K562 (cell line): ENCODE measurements at regions not wholly inside any gene's neighbourhood (a gene's known extent, or its start where the extent isn't known, plus 50 kb on each side); places are given as distances from the start of the nearest gene placed in this dataset.

ENCODE experiments used
- ATAC-seq: fragments of 200-7000 bp; cut with Tn5 transposase; 3 replicates; pipeline ENCODE4 v1.9.1; 2020; ENCODE audit warnings: moderate library complexity
- BruUV-seq: library from RNA; stranded (reverse); fragments of 400-500 nt; replicated peaks from 2 replicates; lab custom pipeline; 2021; lab: Mats Ljungman, UMichigan
- CTCF ChIA-PET: fragments of 300-600 bp; formaldehyde crosslinking; extraction: SDS; loops from one replicate; lab custom pipeline; 2021; ENCODE audit warnings: low intra/inter-chr PET ratio; lab: Yijun Ruan, JAX
- POLR2A ChIA-PET: fragments of 300-600, 350-650 bp; sonication (Branson Sonifier 250); formaldehyde crosslinking; extraction: SDS; loops from one replicate; lab custom pipeline; 2021; ENCODE audit warnings: antibody characterized with exemption, inconsistent platforms; lab: Yijun Ruan, JAX
- DNase-seq, 4 experiments: peaks; one replicate each; pipeline versions ENCODE4 v3.0.0 to v3.0.0-alpha.2; 2011 to 2018; ENCODE audit warnings: low spot score in 3 of 4, mixed read lengths in 3 of 4; ENCODE audit errors: extremely low read depth in 1 of 4
- FAIRE-seq: peaks from 2 replicates; lab custom pipeline; 2011; peaks lifted over from hg19 to GRCh38; lab: Jason Lieb, UNC
- H2AFZ ChIP-seq: 2 replicates; pipeline ENCODE4 v1.6.0; 2011; ENCODE audit warnings: low read depth, low read length, control low read depth, inconsistent platforms
- H3K27ac ChIP-seq: fragments of 200-600 bp; 3 replicates; pipeline ENCODE4 v1.8.0; 2011; ENCODE audit warnings: low read depth, mild to moderate bottlenecking, control low read depth, inconsistent platforms, low read length, moderate library complexity, mixed read lengths; ENCODE audit errors: extremely low read depth
- H3K27me3 ChIP-seq, 2 experiments: fragments of 300-600 bp in 1 of 2; 2 replicates in 1 of 2; 3 replicates in 1 of 2; pipeline versions ENCODE4 v1.6.0 to v1.8.0; 2011; ENCODE audit warnings: inconsistent platforms in 2 of 2, low read length in 2 of 2, mild to moderate bottlenecking in 1 of 2, mixed read lengths in 1 of 2, moderate library complexity in 1 of 2; ENCODE audit not compliant: control insufficient read depth in 2 of 2, insufficient read depth in 2 of 2
- H3K36me3 ChIP-seq: fragments of 300-600 bp; 3 replicates; pipeline ENCODE4 v1.8.0; 2011; ENCODE audit warnings: mild to moderate bottlenecking, low read length, inconsistent platforms; ENCODE audit not compliant: control insufficient read depth, insufficient read depth
- H3K4me1 ChIP-seq, 2 experiments: fragments of 200-600 bp in 1 of 2; replicated peaks in 1 of 2; 2 replicates in 1 of 2; 3 replicates in 1 of 2; pipeline versions ENCODE4 v1.5.1 to v1.8.0; 2011; ENCODE audit warnings: inconsistent platforms in 2 of 2, low read length in 2 of 2, mild to moderate bottlenecking in 1 of 2, mixed read lengths in 1 of 2, moderate library complexity in 1 of 2; ENCODE audit not compliant: control insufficient read depth in 2 of 2, insufficient read depth in 2 of 2
- H3K4me2 ChIP-seq: 2 replicates; pipeline ENCODE4 v1.6.1; 2011; ENCODE audit warnings: low read length, control low read depth, inconsistent platforms, mixed read lengths; ENCODE audit not compliant: insufficient read depth
- H3K4me3 ChIP-seq: fragments of 200-600 bp; sonication (generic), shearing (Covaris generic); 2 replicates; pipeline ENCODE4 v1.5.1; 2016; ENCODE audit warnings: control low read depth, inconsistent platforms
- H3K79me2 ChIP-seq: fragments of 200-600 bp; 3 replicates; pipeline ENCODE4 v1.8.0; 2011; ENCODE audit warnings: low read length, inconsistent platforms; ENCODE audit not compliant: control insufficient read depth, insufficient read depth
- H3K9ac ChIP-seq, 2 experiments: 2 replicates each; pipeline versions ENCODE4 v1.6.0 to v1.6.1; 2011; ENCODE audit warnings: low read depth in 2 of 2, low read length in 2 of 2, control low read depth in 1 of 2, inconsistent platforms in 1 of 2, mild to moderate bottlenecking in 1 of 2, mixed read lengths in 1 of 2; ENCODE audit not compliant: insufficient read depth in 1 of 2
- H3K9me1 ChIP-seq: one replicate; pipeline ENCODE4 v1.6.0; 2011; ENCODE audit warnings: inconsistent platforms, mild to moderate bottlenecking, low read length, moderate library complexity; ENCODE audit not compliant: control insufficient read depth, insufficient read depth
- H3K9me3 ChIP-seq: replicated peaks from 2 replicates; pipeline ENCODE4 v1.5.1; 2011; ENCODE audit warnings: low read depth, low read length, inconsistent platforms; ENCODE audit not compliant: control insufficient read depth, insufficient read depth
- H4K20me1 ChIP-seq: replicated peaks from 2 replicates; pipeline ENCODE4 v1.6.1; 2011; ENCODE audit warnings: low read length, inconsistent platforms, mixed read lengths; ENCODE audit not compliant: control insufficient read depth, insufficient read depth
- GTF2A2 ChIP-seq: IDR thresholded peaks from 2 replicates; pipeline ENCODE4 v1.6.1; 2016; ENCODE audit warnings: mild to moderate bottlenecking, missing genetic modification characterization, missing compliant biosample characterization
- KLF13 ChIP-seq: fragments of 450-650 bp; IDR thresholded peaks from 2 replicates; pipeline ENCODE4 v1.6.1; 2016; ENCODE audit warnings: missing genetic modification characterization, low read depth, mild to moderate bottlenecking, missing compliant biosample characterization, moderate library complexity, borderline replicate concordance
- MECOM ChIP-seq: fragments of 250-450 bp; sonication (Bioruptor Pico); IDR thresholded peaks from 2 replicates; pipeline ENCODE4 v1.8.0; 2022; ENCODE audit warnings: inconsistent platforms
- STAG1 ChIP-seq: sonication (generic); formaldehyde crosslinking; IDR thresholded peaks from 2 replicates; pipeline ENCODE4 v1.5.0; 2020; ENCODE audit warnings: missing genetic modification reagents, borderline replicate concordance
- ZC3H4 ChIP-seq: sonication (generic); formaldehyde crosslinking; IDR thresholded peaks from 2 replicates; pipeline ENCODE4 v1.9.0; 2021; ENCODE audit warnings: missing genetic modification reagents, borderline replicate concordance
- ZNF707 ChIP-seq: fragments of 250-450 bp; sonication (Bioruptor Pico); conservative IDR thresholded peaks from 2 replicates; pipeline ENCODE4 v1.8.0; 2022; ENCODE audit warnings: inconsistent platforms, mild to moderate bottlenecking, moderate library complexity
- in situ Hi-C: fragments of 300-500 bp; cut with MboI; formaldehyde crosslinking; loops from 4 replicates; pipeline ENCODE4 v1.15.0; 2018; ENCODE audit warnings: inconsistent platforms, mixed read lengths
- intact Hi-C: fragments of 100-400 bp; cut with micrococcal nuclease; formaldehyde crosslinking; loops from 2 replicates; pipeline ENCODE4 v1.14.2; 2022
- TF ChIP-seq, protein P1 (sequence below): fragments of 450-650 bp; formaldehyde crosslinking; IDR thresholded peaks from 2 replicates; pipeline ENCODE4 v1.4.0; 2020; ENCODE audit warnings: mild to moderate bottlenecking
- TF ChIP-seq, protein P2 (sequence below): sonication (generic); formaldehyde crosslinking; IDR thresholded peaks from 2 replicates; pipeline ENCODE4 v1.5.0; 2020; ENCODE audit warnings: missing genetic modification reagents
- TF ChIP-seq, protein P3 (sequence below): fragments of 450-650 bp; formaldehyde crosslinking; IDR thresholded peaks from 2 replicates; pipeline ENCODE4 v1.4.0; 2020; ENCODE audit warnings: mild to moderate bottlenecking, moderate library complexity
- TF ChIP-seq, protein P4 (sequence below): fragments of 450-650 bp; formaldehyde crosslinking; conservative IDR thresholded peaks from 2 replicates; pipeline ENCODE4 v1.4.0; 2022; ENCODE audit warnings: mild to moderate bottlenecking, missing genetic modification characterization
- TF ChIP-seq, protein P5 (sequence below): fragments of 250-450 bp; sonication (Bioruptor Pico); IDR thresholded peaks from 2 replicates; pipeline ENCODE4 v1.4.0; 2020

DNA sequence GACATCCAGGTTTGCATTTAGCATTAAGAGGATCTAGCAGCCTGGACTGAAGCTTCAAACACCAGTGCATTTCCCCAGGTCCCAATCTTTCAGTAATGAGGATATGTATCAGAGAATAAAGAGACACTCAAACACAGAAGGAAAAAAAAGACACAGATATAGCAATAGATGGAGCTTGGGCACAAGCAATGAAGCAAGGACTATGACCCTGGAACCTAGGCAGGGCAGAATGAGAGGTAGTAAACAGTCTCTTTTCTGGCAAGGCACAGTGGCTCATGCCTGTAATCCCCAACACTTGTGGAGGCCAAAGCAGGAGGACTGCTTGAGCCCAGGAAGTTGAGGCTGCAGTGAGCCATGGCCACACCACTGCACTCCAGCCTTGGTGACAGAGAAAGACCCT, 80.7 kb upstream of the HNRNPA3 start:
- H3K27me3 ChIP-seq, result peaks cover 16 to 21% of the 10 kb centered on the region in 2 experiments; a peak in 1 of 5 replicates
- CTCF ChIA-PET, result no interaction called here
- no peak overlapping the region for H3K4me2 ChIP-seq
- in situ Hi-C loops (no loop called here), intact Hi-C loops (no loop called here)
- ATAC-seq, result no peak
- H3K9ac ChIP-seq, result no peak overlapping the region
- no peak for TF ChIP-seq STAG1
- no peaks in the 10 kb centered on the region for H3K9me1 ChIP-seq
- FAIRE-seq, result no peak
- H3K27ac ChIP-seq, result no peak overlapping the region
- no peaks in the 10 kb centered on the region for H4K20me1 ChIP-seq
- H2AFZ ChIP-seq, result no peak overlapping the region
- no peak for DNase-seq
- H3K36me3 ChIP-seq, result no peaks in the 10 kb centered on the region
- H3K4me3 ChIP-seq, result no peak overlapping the region
- POLR2A ChIA-PET, result no interaction called here
- H3K4me1 ChIP-seq, result no peaks in the 10 kb centered on the region
- BruUV-seq, result no TSS peak
- no peaks in the 10 kb centered on the region for H3K79me2 ChIP-seq
- no peaks in the 10 kb centered on the region for H3K9me3 ChIP-seq

DNA sequence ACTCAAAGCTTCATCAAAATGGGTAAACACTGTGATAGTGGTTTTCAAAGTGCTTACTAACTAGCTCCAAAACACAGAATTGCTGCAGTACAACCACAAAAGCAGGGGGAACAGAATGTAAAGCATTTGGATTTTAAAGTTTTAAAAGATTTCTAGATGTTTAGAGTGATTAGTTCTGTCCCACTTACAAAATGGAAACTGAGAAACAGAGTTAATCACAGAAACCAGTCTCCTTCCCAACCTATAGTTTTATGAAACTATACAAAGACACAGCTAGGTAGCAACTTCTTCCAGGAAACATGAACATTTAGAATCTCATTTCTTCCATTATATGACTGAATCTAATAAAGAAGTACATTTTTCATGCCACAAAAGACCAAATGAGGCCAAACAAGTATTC, 73.8 kb upstream of the HNRNPA3 start:
- TF ChIP-seq, protein P1, sequence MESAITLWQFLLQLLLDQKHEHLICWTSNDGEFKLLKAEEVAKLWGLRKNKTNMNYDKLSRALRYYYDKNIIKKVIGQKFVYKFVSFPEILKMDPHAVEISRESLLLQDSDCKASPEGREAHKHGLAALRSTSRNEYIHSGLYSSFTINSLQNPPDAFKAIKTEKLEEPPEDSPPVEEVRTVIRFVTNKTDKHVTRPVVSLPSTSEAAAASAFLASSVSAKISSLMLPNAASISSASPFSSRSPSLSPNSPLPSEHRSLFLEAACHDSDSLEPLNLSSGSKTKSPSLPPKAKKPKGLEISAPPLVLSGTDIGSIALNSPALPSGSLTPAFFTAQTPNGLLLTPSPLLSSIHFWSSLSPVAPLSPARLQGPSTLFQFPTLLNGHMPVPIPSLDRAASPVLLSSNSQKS, result no peak
- TF ChIP-seq, protein P2, sequence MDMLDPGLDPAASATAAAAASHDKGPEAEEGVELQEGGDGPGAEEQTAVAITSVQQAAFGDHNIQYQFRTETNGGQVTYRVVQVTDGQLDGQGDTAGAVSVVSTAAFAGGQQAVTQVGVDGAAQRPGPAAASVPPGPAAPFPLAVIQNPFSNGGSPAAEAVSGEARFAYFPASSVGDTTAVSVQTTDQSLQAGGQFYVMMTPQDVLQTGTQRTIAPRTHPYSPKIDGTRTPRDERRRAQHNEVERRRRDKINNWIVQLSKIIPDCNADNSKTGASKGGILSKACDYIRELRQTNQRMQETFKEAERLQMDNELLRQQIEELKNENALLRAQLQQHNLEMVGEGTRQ, result no peak
- TF ChIP-seq GTF2A2 (tag) (no peak), KLF13 (tag) (no peak), ZC3H4 (no peak), MECOM (no peak), ZNF707 (CRISPR knock-in tag) (no peak)
- TF ChIP-seq, protein P3, sequence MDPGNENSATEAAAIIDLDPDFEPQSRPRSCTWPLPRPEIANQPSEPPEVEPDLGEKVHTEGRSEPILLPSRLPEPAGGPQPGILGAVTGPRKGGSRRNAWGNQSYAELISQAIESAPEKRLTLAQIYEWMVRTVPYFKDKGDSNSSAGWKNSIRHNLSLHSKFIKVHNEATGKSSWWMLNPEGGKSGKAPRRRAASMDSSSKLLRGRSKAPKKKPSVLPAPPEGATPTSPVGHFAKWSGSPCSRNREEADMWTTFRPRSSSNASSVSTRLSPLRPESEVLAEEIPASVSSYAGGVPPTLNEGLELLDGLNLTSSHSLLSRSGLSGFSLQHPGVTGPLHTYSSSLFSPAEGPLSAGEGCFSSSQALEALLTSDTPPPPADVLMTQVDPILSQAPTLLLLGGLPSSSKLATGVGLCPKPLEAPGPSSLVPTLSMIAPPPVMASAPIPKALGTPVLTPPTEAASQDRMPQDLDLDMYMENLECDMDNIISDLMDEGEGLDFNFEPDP, result no peak
- TF ChIP-seq, protein P4, sequence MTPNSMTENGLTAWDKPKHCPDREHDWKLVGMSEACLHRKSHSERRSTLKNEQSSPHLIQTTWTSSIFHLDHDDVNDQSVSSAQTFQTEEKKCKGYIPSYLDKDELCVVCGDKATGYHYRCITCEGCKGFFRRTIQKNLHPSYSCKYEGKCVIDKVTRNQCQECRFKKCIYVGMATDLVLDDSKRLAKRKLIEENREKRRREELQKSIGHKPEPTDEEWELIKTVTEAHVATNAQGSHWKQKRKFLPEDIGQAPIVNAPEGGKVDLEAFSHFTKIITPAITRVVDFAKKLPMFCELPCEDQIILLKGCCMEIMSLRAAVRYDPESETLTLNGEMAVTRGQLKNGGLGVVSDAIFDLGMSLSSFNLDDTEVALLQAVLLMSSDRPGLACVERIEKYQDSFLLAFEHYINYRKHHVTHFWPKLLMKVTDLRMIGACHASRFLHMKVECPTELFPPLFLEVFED (CRISPR knock-in tag), result no peak
- TF ChIP-seq, protein P5, sequence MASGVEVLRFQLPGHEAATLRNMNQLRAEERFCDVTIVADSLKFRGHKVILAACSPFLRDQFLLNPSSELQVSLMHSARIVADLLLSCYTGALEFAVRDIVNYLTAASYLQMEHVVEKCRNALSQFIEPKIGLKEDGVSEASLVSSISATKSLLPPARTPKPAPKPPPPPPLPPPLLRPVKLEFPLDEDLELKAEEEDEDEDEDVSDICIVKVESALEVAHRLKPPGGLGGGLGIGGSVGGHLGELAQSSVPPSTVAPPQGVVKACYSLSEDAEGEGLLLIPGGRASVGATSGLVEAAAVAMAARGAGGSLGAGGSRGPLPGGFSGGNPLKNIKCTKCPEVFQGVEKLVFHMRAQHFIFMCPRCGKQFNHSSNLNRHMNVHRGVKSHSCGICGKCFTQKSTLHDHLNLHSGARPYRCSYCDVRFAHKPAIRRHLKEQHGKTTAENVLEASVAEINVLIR (CRISPR knock-in tag), result no peak
- Histone ChIP-seq H3K4me3 (no peak overlapping the region), H3K4me1 (no peaks in the 10 kb centered on the region), H3K9me3 (no peaks in the 10 kb centered on the region), H3K36me3 (no peaks in the 10 kb centered on the region), H3K27me3 (peaks cover 3% of the 10 kb centered on the region in 2 experiments; a peak in 3 of 5 replicates), H2AFZ (no peak overlapping the region), H3K79me2 (no peaks in the 10 kb centered on the region), H3K27ac (no peak overlapping the region), H4K20me1 (no peaks in the 10 kb centered on the region), H3K9ac (no peak overlapping the region), H3K4me2 (no peak overlapping the region), H3K9me1 (no peaks in the 10 kb centered on the region)
- ChIA-PET POLR2A (interaction anchor here (0.7 kb wide), 1 partner anchor 73 kb away, joined by 3 read pairs; no protein-coding TSS in a partner anchor), CTCF (no interaction called here)
- in situ Hi-C loops, result no loop called here
- intact Hi-C loops, result no loop called here
- BruUV-seq, result no TSS peak
- FAIRE-seq (no peak), DNase-seq (no peak), ATAC-seq (no peak)
